Activated T-cell treated with anti-CD3 and anti-CD28 coated beads, Interleukin-2, amount 50 U/mL, for 4 hours (primary cell): ENCODE measurements at regions not wholly inside any gene's neighbourhood (a gene's known extent, or its start where the extent isn't known, plus 50 kb on each side); places are given as distances from the start of the nearest gene placed in this dataset.
"Not testable (repeated sequence)": the region's sequence is repeated elsewhere in the genome, so short reads cannot be mapped to it uniquely, and the experiment has no call there.

ENCODE experiments used
- ATAC-seq, 2 donors: fragments of 200-7000 bp; cut with Tn5 transposase; one replicate each; pipeline ENCODE4 v1.10.0; 2021
- DNase-seq: peaks from one replicate; pipeline ENCODE4 v3.0.0-alpha.2; 2020
- H3K27me3 Mint-ChIP-seq: one replicate; pipeline ENCODE4 v1.8.0; 2021; ENCODE audit warnings: low read depth, mixed read lengths
- H3K36me3 Mint-ChIP-seq: one replicate; pipeline ENCODE4 v1.8.0; 2022; ENCODE audit warnings: mixed read lengths; ENCODE audit not compliant: insufficient read depth
- H3K4me1 Mint-ChIP-seq: one replicate; pipeline ENCODE4 v1.8.0; 2021; ENCODE audit warnings: low read depth, mixed read lengths
- H3K4me3 Mint-ChIP-seq: one replicate; pipeline ENCODE4 v1.8.0; 2021; ENCODE audit warnings: mild to moderate bottlenecking, moderate library complexity, mixed read lengths
- H3K9me3 Mint-ChIP-seq: one replicate; pipeline ENCODE4 v1.8.0; 2021; ENCODE audit warnings: mixed read lengths

GRCh38 chr20:11499101-11499634 lies 418.5 kb upstream of the BTBD3 start:
- Mint-ChIP-seq H3K4me3 (no peak overlapping the region), H3K4me1 (no peaks in the 10 kb centered on the region), H3K9me3 (no peaks in the 10 kb centered on the region), H3K36me3 (no peaks in the 10 kb centered on the region), H3K27me3 (no peaks in the 10 kb centered on the region)
- no peak for ATAC-seq
- DNase-seq, result no peak

GRCh38 chr20:11502061-11502460 lies 415.6 kb upstream of the BTBD3 start:
- H3K36me3 Mint-ChIP-seq, result no peaks in the 10 kb centered on the region
- no peaks in the 10 kb centered on the region for H3K4me1 Mint-ChIP-seq
- ATAC-seq, result no peak
- no peak for DNase-seq
- no peaks in the 10 kb centered on the region for H3K27me3 Mint-ChIP-seq
- H3K9me3 Mint-ChIP-seq, result peaks cover 10% of the 10 kb centered on the region
- no peak overlapping the region for H3K4me3 Mint-ChIP-seq

- peaks cover 10% of the 10 kb centered on the region for H3K9me3 Mint-ChIP-seq
- no peaks in the 10 kb centered on the region for H3K36me3 Mint-ChIP-seq
- no peak overlapping the region for H3K4me3 Mint-ChIP-seq
- no peaks in the 10 kb centered on the region for H3K27me3 Mint-ChIP-seq
- no peak for ATAC-seq
- DNase-seq, result no peak
- H3K4me1 Mint-ChIP-seq, result no peaks in the 10 kb centered on the region
Observed at GRCh38 chr20:11502671-11503070, 415.0 kb upstream of the BTBD3 start.

- H3K4me1 Mint-ChIP-seq, result no peaks in the 10 kb centered on the region
- peaks cover 16% of the 10 kb centered on the region for H3K9me3 Mint-ChIP-seq
- DNase-seq (no peak), ATAC-seq (no peak)
- no peaks in the 10 kb centered on the region for H3K36me3 Mint-ChIP-seq
- H3K27me3 Mint-ChIP-seq, result no peaks in the 10 kb centered on the region
- no peak overlapping the region for H3K4me3 Mint-ChIP-seq
Observed at GRCh38 chr20:11509776-11510175, 407.9 kb upstream of the BTBD3 start.

- ATAC-seq (no peak), DNase-seq (no peak)
- no peaks in the 10 kb centered on the region for H3K4me1 Mint-ChIP-seq
- H3K27me3 Mint-ChIP-seq, result no peaks in the 10 kb centered on the region
- H3K4me3 Mint-ChIP-seq, result no peak overlapping the region
- H3K36me3 Mint-ChIP-seq, result no peaks in the 10 kb centered on the region
- H3K9me3 Mint-ChIP-seq, result peaks cover 15% of the 10 kb centered on the region
Observed at GRCh38 chr20:11511821-11512220, 405.9 kb upstream of the BTBD3 start.

GRCh38 chr20:11513241-11513745 lies 404.4 kb upstream of the BTBD3 start:
- not testable (repeated sequence) for H3K36me3 Mint-ChIP-seq, DNase-seq, H3K4me1 Mint-ChIP-seq, H3K27me3 Mint-ChIP-seq, ATAC-seq, H3K4me3 Mint-ChIP-seq
- H3K9me3 Mint-ChIP-seq, result peaks cover 11% of the 10 kb centered on the region

GRCh38 chr20:11516448-11516847 lies 401.2 kb upstream of the BTBD3 start:
- no peak overlapping the region for H3K4me3 Mint-ChIP-seq
- ATAC-seq, result no peak
- no peak for DNase-seq
- H3K9me3 Mint-ChIP-seq, result peaks cover 7% of the 10 kb centered on the region
- no peaks in the 10 kb centered on the region for H3K27me3 Mint-ChIP-seq
- H3K36me3 Mint-ChIP-seq, result no peaks in the 10 kb centered on the region
- no peaks in the 10 kb centered on the region for H3K4me1 Mint-ChIP-seq

- Mint-ChIP-seq H3K9me3 (peaks cover 10% of the 10 kb centered on the region), H3K4me1 (no peaks in the 10 kb centered on the region), H3K27me3 (no peaks in the 10 kb centered on the region)
Observed at GRCh38 chr20:11520596-11520995, 397.1 kb upstream of the BTBD3 start.

GRCh38 chr20:11521476-11522365 lies 396.0 kb upstream of the BTBD3 start:
- peaks cover 10% of the 10 kb centered on the region for H3K9me3 Mint-ChIP-seq
- H3K4me3 Mint-ChIP-seq, result no peak overlapping the region
- no peaks in the 10 kb centered on the region for H3K27me3 Mint-ChIP-seq
- H3K4me1 Mint-ChIP-seq, result no peaks in the 10 kb centered on the region
- DNase-seq, result no peak
- no peaks in the 10 kb centered on the region for H3K36me3 Mint-ChIP-seq
- ATAC-seq, result no peak

More at GRCh38 chr20:11520596-11520995, 397.1 kb upstream of the BTBD3 start:
- DNase-seq (no peak), ATAC-seq (no peak)
- H3K36me3 Mint-ChIP-seq, result no peaks in the 10 kb centered on the region
- no peak overlapping the region for H3K4me3 Mint-ChIP-seq

- no peaks in the 10 kb centered on the region for H3K36me3 Mint-ChIP-seq
- H3K27me3 Mint-ChIP-seq, result no peaks in the 10 kb centered on the region
- no peak for DNase-seq
- H3K4me3 Mint-ChIP-seq, result no peak overlapping the region
- H3K9me3 Mint-ChIP-seq, result peaks cover 13% of the 10 kb centered on the region
- H3K4me1 Mint-ChIP-seq, result no peaks in the 10 kb centered on the region
- no peak for ATAC-seq
Observed at GRCh38 chr20:11522366-11522741, 395.3 kb upstream of the BTBD3 start.

- DNase-seq, result no peak
Observed at GRCh38 chr20:11529047-11529446, 388.6 kb upstream of the BTBD3 start.

GRCh38 chr20:11537032-11537431 lies 380.7 kb upstream of the BTBD3 start:
- no peak for DNase-seq
- Mint-ChIP-seq H3K9me3 (peaks cover 8% of the 10 kb centered on the region), H3K4me3 (no peak overlapping the region), H3K36me3 (no peaks in the 10 kb centered on the region), H3K4me1 (no peaks in the 10 kb centered on the region), H3K27me3 (no peaks in the 10 kb centered on the region)
- ATAC-seq, result no peak

More at GRCh38 chr20:11529047-11529446, 388.6 kb upstream of the BTBD3 start:
- no peaks in the 10 kb centered on the region for H3K4me1 Mint-ChIP-seq
- no peaks in the 10 kb centered on the region for H3K27me3 Mint-ChIP-seq
- H3K9me3 Mint-ChIP-seq, result peaks cover 46% of the 10 kb centered on the region
- H3K4me3 Mint-ChIP-seq, result no peak overlapping the region
- no peaks in the 10 kb centered on the region for H3K36me3 Mint-ChIP-seq
- no peak for ATAC-seq

- ATAC-seq (no peak), DNase-seq (no peak)
- no peaks in the 10 kb centered on the region for H3K36me3 Mint-ChIP-seq
- H3K27me3 Mint-ChIP-seq, result no peaks in the 10 kb centered on the region
- H3K4me3 Mint-ChIP-seq, result no peak overlapping the region
- no peaks in the 10 kb centered on the region for H3K4me1 Mint-ChIP-seq
- peaks cover 1% of the 10 kb centered on the region for H3K9me3 Mint-ChIP-seq
Observed at GRCh38 chr20:11539450-11539849, 378.2 kb upstream of the BTBD3 start.

GRCh38 chr20:11540558-11540957 lies 377.1 kb upstream of the BTBD3 start:
- H3K27me3 Mint-ChIP-seq, result no peaks in the 10 kb centered on the region
- no peak for DNase-seq
- no peak overlapping the region for H3K4me3 Mint-ChIP-seq
- H3K36me3 Mint-ChIP-seq, result no peaks in the 10 kb centered on the region
- no peak for ATAC-seq
- no peaks in the 10 kb centered on the region for H3K4me1 Mint-ChIP-seq
- H3K9me3 Mint-ChIP-seq, result no peaks in the 10 kb centered on the region

GRCh38 chr20:11542645-11543044 lies 375.0 kb upstream of the BTBD3 start:
- no peaks in the 10 kb centered on the region for H3K27me3 Mint-ChIP-seq
- ATAC-seq (no peak), DNase-seq (no peak)
- no peaks in the 10 kb centered on the region for H3K9me3 Mint-ChIP-seq
- H3K4me1 Mint-ChIP-seq, result no peaks in the 10 kb centered on the region
- no peaks in the 10 kb centered on the region for H3K36me3 Mint-ChIP-seq
- H3K4me3 Mint-ChIP-seq, result no peak overlapping the region
